HK-2 (cell line): ENCODE measurements at regions not wholly inside any gene's neighbourhood (a gene's known extent, or its start where the extent isn't known, plus 50 kb on each side); places are given as distances from the start of the nearest gene placed in this dataset.
"Not testable (repeated sequence)": the region's sequence is repeated elsewhere in the genome, so short reads cannot be mapped to it uniquely, and the experiment has no call there.

Source experiments
- DNase-seq: peaks from one replicate; pipeline ENCODE4 v3.0.0-alpha.2; 2018; ENCODE audit not compliant: unreplicated experiment

DNA sequence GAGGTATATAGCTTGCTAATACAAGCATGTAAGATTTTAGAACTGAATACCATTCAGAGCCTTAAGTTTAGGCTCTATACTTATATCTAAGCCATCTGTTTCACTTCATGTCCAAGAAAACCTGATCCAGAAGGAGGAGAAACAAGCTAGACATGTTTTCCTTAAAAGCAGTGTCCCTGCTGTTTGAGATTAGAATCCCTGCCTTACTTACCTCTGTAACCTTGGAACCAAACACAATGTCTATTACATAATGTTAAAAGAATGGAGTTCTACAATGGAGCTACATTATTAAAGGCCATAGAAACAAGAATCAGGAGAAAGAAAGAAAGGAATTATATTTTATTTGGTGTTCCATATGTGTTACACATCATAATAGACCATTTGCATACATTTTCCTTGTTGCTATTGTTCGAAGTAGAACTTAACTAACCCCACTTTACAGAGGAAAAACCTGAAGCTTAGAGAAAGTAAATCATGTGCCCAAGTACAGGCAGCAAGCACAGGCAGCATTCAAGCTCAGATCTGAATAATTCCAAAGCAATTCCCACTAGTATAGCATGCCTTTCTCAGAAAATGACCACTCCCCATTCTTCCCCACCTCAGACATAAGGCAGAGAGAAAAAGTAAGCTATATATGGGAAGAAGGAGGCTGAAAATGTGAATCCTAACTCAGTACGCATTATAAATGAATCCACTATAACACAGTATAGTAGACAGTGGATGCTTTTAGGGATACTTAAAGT, 380.1 kb upstream of the SPAG17 start:
- no peak for DNase-seq

DNA sequence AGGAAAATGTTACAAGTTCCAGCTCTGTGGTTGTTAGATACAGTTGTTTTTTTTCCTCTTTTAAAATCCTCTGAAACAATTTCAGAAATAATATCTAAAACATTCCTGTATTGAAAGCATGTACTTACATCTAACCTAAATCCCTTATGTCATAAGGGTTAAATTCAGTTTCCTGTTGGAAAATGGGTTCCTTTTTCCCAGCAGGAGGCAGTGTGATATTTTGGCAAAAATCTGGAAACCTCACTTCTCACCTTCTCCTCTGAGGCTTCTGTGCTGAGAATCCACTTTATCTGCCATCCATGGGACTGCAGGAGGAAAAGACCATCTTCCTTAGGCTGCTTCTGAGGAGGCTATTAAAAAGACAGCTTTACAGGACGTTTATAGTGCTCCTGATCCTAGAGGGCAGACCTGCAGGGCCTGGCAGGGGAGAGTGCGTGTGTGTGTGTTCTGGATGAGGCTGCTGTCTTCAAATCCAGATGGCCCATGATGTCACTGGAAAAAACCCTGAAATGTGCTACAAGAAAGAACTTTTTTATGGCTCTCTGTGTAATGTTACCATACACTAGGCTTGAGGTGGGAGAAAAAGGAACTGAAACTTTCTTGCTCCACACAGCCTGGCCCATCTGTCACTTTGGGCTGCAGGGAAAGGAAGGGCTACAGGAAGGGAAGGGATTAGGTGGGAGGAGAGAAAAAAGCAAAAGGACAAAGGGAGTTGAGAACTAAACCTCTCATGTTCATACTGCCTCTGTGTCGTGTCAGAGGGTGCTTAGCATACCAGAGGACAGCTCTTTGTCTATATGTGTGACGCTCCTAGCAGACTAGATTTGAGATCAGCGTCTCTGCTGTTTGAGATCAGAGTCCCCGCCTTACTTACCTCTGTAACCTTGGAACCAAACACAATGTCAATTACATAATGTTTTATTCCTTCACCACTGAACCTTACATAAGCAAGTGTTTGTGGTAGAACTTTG, 379.2 kb upstream of the SPAG17 start:
- no peak for DNase-seq

DNA sequence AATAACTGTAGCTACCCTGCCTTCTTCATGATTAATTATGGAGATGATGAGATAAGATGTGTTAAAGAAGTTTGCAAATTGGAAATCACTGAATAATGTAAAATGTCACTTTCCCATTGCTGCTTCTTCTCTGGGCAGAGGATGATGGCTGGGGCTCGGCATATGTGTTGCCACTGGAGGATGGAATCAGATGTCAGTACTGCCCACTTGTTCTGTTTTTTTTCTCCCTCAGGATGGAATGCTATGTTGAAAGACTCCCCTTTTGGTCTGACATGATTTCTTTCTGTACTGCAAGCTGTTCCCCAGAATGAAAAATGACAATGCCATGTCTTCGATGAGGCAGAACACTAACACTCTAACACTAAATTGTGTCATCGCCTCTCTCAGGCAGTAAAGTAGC, 373.9 kb upstream of the SPAG17 start:
- no peak for DNase-seq

DNA sequence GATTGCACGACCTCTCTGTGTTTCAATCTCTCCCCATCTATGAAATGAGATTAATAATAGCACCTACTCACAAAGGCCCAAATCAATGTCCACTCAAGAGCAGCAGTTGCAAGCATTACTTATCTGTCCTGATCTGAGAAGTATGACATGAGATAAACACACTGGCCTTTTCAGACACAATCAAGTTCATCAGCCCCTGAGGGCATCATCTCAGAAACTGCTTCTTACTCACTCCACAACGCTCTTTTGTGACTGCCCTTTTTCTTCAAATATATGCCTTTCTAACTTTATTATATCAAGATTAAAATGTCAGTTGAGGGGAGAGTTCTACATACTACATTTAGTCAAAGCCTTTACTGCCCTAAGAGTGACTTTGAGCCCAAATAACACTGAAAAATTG, 371.9 kb upstream of the SPAG17 start:
- no peak for DNase-seq

DNA sequence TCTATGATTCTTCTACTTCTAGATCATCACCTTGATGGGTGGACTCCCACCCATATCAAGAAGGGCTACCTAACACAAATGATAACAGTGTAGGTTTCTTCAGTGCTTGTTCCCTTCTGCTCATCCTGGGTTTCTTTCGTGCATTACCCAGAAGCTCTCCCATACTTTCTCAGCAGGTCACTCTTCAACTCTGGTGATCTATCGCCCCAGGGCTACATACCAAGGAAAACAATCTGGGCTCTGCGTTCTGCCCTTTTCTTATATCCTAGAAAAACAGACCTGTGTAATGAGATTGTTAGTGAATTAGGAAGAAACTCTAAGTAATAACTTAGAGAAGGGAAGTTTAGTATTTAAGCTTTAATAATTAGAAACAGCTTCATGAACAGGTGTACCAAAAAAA, 370.6 kb upstream of the SPAG17 start:
- no peak for DNase-seq

DNA sequence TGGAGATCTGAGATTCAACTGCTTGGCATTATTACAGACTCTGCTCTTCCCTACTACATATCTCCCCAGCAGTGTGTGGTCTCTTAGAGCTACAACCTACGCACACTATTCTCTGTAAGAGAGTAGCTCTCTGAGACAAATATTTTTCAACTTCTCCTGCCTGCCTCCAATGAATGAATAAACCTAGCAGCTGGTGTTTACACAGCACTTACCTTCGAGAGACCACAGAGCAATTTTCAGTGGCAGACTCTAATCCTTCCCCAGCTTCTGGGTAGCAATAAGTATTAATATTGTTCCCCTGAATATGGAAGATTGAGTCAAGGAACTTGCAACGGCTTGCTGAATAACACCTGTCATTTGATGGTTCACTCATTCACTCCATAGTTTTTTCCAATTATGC, 350.9 kb upstream of the SPAG17 start:
- DNase-seq, result no peak

DNA sequence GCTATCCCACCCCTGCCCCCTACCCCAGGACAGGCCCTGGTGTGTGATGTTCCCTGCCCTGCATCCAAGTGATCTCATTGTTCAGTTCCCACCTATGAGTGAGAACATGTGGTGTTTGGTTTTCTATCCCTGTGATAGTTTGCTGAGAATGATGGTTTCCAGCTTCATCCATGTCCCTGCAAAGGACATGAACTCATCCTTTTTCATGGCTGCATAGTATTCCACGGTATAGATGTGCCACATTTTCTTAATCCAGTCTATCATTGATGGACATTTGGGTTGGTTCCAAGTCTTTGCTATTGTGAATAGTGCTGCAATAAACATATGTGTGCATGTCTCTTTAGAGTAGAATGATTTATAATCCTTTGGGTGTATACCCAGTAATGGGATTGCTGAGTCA, 326.9 kb upstream of the SPAG17 start:
- DNase-seq, result not testable (repeated sequence)

DNA sequence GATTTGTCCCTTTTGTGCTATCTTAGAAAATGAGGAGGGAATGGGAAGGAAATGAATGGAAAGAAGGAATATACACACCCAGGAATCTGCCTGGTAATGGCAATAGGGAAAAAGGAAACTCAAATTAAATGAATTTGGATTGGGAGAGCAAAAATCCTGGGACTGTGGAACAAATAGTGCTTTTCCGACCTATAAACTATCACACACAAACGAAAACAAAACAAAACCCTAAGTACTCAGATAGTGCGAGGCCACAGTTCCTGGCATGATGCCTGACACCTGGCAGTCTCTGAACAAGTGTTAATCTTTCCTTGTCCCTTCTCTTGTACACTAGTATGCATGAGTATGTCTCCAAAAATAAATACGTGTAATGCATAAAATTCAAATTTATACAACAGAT, 319.8 kb upstream of the SPAG17 start:
- DNase-seq, result no peak

DNA sequence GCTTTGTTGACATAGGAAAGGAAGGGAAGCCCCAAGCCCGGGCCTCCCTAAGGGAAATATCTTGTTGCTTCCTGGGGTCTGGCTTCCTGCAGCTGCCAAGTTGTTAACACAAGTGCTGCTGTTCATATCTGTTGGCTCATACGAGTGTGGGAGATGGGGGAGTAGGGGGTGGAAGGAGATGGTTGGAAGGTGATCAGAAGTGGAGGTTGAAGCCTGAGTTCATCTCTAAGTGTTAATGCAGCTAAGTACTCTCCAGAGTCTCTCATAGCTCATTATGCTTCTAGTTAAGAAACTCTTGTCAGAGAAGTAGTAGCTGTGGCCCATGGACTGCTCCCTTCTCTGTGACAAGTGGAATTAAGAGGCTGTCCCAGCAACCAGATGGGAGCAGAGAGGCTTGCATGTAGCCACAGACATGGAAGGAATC, 319.2 kb upstream of the SPAG17 start:
- DNase-seq, result no peak

DNA sequence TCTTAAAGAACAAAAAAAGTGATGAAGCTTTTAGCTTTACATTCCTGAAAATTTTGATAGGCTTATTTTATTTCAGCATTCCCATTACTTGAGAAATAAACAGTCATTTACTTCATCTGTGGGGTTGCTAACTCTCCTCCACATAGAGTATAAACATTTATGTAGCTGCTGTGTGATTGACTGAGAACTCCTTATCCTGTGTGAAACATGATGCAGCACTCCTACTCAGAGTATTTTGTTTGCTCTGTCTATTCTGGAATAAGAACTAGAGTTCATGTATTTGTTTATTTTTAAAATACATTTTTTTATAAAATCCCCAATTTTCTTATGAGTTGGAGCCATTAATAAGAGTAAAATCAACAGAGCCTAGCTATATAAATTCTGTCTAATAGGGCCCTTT, 318.7 kb upstream of the SPAG17 start:
- no peak for DNase-seq

DNA sequence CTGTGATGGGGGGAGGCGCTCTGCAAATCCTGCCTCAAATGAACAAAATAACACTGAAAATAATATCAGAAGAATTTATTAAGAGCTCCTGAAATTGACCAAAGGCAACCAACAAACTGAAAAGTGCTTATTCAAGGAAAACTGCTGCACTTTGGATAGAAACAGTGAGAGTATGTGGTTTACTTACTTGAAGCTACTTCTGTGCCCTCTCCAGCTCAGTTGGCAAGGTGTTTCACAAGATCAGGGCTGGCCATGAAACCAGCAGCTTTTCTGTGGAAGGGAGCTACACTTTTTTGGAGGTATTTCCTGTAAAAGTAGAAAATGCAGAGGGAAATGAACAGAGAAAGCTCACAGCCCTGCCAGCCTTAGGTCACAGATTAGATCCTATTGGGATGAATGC, 310.0 kb upstream of the SPAG17 start:
- DNase-seq, result no peak

DNA sequence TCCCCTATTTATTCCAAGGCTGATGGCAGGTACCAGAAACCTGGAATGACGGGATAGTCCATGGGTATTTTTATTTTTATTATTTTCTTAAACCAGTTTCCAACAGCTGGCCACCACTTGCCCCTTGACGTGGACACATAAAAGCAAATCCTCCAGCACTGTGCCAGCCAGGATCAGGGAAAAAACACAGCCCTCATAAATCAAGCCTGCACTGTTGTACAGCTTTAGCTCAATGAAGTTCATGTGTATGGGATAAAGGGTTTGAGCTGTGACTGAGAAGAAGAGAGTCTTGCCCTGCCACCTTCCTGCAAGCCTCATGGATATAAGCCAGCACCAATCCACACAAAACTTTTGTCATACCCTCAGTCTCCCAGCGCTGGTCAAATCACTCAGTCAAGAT, 303.8 kb upstream of the SPAG17 start:
- no peak for DNase-seq

DNA sequence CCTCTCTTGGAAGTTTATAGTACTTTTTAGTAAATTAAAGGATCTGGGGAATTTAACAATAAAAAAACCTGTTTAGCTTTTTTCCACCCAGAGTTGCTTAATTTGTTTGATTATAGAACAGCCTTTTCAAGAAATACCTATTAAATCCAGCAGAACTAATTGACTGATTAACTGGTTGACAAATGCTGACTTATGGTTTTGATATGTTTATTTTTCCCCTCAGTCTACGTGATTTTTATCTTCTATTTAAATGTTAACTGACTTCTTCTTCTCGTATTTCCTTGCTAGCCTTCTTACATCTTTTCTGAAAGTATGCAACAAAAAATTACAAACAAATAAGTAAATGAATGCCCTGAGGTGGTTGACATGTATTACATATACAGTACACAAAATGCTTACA, 302.9 kb upstream of the SPAG17 start:
- no peak for DNase-seq

DNA sequence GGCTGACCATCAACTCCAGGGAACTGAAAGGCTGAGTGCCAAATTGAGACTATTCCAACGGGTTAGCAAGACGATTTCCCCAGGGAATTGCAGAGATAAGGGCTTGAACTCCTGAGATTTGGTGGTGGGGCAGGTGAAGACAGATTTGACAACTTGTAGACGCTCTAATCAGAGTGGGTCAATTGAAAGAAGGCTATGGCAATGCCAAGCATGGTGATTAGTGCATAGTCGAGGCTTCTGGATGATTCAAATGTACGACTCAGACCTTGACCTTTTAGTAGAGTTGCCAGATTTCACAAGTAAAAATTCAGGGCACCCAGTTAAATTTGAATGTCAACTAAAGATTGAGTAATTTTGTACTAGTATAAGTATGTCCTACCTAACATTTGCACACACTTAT, 302.1 kb upstream of the SPAG17 start:
- no peak for DNase-seq

DNA sequence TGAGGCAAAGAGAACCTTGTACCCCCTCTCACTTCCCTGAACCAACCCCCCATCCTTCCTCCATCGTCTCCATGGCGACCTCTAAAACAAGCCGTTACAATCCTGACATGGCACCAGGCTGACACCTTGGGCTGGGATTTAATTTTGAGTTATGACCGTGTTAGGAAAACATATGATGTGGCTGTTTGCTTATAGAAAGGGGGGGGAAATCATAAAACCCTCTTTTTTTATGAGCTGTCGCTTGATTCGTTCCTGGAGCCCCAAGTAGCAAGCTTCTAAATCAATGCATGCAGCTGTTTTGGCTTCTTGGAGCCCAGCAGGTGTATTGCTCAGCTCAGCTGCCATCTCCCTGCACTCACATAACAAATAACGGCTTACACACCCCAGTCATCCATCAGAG, 301.2 kb upstream of the SPAG17 start:
- DNase-seq, result no peak

DNA sequence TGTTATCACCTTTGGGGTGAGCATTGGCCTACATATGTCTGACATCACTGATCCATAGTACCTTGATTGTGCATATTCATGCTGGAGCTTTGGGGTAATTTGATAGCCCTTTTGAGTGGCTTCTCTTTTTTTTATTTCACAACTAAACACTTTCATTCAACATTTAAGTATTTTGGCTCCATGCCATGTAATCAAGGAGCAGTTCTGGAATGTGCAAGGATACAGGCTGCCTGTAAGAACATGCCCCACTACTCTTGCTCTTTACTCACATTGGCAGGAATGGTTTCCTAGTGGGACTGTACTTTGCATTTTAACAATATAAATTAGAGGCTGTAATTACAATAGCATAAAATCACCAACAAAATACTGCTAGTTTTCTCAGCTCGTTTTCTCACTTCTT, 300.7 kb upstream of the SPAG17 start:
- DNase-seq, result no peak

DNA sequence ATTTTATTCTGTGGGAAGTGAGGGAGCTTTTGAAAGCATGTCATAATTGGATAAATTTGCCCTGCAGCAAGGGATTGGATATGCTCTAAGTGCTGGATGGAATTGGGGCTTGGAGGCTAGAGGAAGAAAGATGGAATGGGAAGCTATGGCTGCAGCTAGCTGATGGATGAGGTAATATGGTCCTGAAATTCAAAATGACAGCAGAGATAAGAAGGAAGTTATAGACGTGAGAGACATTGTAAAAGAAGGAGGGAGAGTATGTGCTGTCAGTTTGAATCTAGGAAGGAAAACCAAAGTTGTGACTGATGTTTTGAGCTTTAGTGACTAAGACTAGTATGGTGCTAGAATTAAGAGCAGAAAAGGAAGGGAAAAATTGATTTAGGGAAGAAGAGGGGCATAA, 299.9 kb upstream of the SPAG17 start:
- DNase-seq, result no peak

DNA sequence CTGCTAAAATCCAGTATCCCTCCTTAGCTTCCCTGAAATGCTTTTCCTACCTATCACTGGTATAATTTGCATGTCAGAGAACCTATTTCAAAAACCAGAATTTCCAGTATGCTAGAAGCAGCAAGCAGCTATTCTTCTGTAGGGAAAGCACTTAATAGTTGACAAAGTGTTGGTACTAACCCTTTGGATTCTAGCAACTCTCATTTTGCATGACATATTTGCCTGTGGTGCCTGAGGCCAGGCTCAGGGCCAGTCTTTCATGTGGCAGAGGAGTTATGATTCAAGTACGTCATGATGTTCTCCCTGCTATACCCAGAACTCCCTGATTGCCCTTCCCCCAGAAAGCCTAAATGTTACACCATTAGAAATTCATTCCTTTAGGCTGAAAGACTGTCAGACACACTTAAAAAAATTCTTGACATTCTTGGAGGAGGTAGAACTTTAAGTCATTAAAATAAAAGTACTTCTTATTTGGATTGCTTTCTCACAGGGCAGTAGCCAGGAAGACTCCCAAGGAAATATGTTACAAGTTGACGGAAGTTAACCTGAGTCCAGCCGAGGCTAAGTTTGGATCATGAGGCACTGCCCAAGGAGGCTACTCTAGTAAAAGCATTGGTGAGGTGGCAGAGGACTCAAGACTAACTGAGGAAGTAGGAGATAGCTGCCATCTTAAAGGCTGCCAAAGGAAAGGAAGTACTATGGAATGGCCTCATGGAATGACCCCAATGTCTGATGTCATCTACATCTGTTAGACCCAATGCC, 298.4 kb upstream of the SPAG17 start:
- no peak for DNase-seq

DNA sequence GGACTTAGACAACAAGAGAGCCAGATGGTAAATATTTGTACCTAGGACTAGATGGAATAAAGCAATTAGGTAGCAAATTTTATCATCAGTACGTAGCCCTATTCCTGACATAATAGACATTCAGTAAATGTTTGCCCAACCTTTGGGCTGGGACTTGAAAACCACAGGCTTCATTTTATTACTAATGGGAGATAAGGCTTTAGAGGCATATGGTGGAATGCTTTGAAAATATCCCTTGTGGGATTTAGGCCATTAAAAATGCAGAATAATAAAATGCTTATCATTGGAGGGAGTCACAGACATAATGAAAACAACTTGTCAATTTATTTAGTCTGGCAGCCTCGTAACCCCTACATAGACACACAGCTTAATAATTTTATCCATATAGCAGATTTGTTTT, 296.1 kb upstream of the SPAG17 start:
- no peak for DNase-seq

DNA sequence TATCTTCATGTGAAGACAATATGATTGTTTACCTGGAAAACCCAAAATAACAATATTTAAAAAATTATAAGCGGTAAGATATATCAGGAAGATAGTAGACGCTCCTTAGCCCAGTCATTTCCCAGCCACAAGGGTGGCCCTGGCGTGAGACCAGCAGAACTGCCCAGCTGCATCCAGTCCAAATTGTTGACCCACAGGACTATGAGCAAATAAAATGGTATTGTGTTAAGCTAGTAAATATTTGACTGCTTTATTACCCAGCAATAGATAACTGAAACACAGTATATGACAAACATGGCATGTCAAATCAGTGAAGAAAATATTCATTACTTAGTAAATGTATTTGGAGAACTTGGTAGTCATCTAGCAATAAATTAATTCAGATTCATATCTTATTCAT, 294.3 kb upstream of the SPAG17 start:
- DNase-seq, result no peak

DNA sequence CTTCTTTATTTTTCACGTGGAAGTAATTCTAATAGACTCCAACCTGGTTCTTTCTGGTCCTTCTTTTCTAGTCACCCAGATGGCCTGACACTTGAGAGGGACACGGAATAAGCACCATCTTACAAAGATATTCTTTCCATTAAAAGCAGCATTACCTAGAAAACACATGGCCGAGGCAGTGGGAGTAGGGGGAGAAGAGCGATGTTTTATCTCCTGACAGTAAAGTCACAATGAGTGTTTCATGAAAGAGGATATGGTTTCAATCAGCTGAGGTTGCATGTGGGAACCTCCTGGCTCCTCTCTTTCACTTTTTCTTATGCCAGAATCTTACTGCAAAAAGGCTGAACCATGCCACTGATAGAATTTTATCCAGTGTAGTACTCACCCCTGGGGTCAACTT, 288.8 kb upstream of the SPAG17 start:
- no peak for DNase-seq

DNA sequence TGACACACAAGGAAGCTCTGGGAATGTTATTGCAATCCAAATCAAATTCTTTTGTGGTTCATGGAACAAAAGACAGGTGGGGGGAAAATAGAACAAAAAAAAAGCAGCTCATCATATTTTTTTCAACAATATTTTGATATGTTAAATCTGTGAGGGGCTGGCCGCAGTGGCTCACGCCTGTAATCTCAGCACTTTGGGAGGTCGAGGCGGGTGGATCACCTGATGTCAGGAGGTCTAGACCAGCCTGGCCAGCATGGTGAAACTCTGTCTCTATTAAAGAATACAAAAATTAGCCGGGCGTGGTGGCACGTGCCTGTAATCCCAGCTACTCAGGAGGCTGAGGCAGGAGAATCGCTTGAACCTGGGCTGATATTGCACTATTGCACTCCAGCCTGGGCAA, 279.4 kb upstream of the SPAG17 start:
- not testable (repeated sequence) for DNase-seq
